Lower leg skin (tissue), 3 donors: ENCODE measurements at regions not wholly inside any gene's neighbourhood (a gene's known extent, or its start where the extent isn't known, plus 50 kb on each side); places are given as distances from the start of the nearest gene placed in this dataset.
"Not testable (repeated sequence)": the region's sequence is repeated elsewhere in the genome, so short reads cannot be mapped to it uniquely, and the experiment has no call there.

Source experiments
- DNase-seq, 2 donors: peaks; one replicate each; pipeline ENCODE4 v3.0.0-alpha.2; 2019; ENCODE audit warnings: low spot score in 2 of 2
- H3K4me3 ChIP-seq: fragments of 200-600 bp; sonication (generic); 2 replicates; pipeline ENCODE4 v1.5.1; 2017; ENCODE audit warnings: mild to moderate bottlenecking, low read depth; ENCODE audit not compliant: poor library complexity, severe bottlenecking
- WGBS, 2 donors: methylation state at CpG; one replicate each; pipeline ENCODE4 v1.1.5; 2018; 5-methylcytosine and 5-hydroxymethylcytosine counted together
- intact Hi-C: fragments of 100-400 bp; cut with DNase I; formaldehyde crosslinking; loops from one replicate; pipeline ENCODE4 v1.15.0; 2023; ENCODE audit warnings: low total_unique reads

- DNase-seq, intact Hi-C loops, H3K4me3 ChIP-seq: not testable (repeated sequence)
- 89 to 92% methylated on average over 23 to 24 of the region's 28 CpGs for WGBS, 2 donors
These were observed 89.4 kb downstream of the DDX11 start for GRCh38 chr12:31162896-31163560.

- 80 to 86% methylated on average over 1 of the region's 1 CpG for WGBS, 2 donors
- not testable (repeated sequence) for H3K4me3 ChIP-seq, DNase-seq
These were observed 100.6 kb downstream of the DDX11 start for GRCh38 chr12:31174293-31174692.

GRCh38 chr12:31177514-31177913, 103.9 kb downstream of the DDX11 start:
- DNase-seq, H3K4me3 ChIP-seq, intact Hi-C loops: not testable (repeated sequence)
- 82 to 93% methylated on average over 2 to 4 of the region's 4 CpGs for WGBS, 2 donors

More at GRCh38 chr12:31174293-31174692, 100.6 kb downstream of the DDX11 start:
- intact Hi-C loops, result not testable (repeated sequence)

- DNase-seq, H3K4me3 ChIP-seq, intact Hi-C loops: not testable (repeated sequence)
- WGBS, 2 donors, result 78 to 82% methylated on average over 4 of the region's 4 CpGs
These were observed 105.2 kb downstream of the DDX11 start for GRCh38 chr12:31178875-31179274.

GRCh38 chr12:31179627-31180237, 106.1 kb downstream of the DDX11 start:
- DNase-seq, H3K4me3 ChIP-seq, intact Hi-C loops: not testable (repeated sequence)
- 39 to 81% methylated on average over 2 of the region's 2 CpGs for WGBS, 2 donors

- H3K4me3 ChIP-seq, DNase-seq, intact Hi-C loops: not testable (repeated sequence)
These were observed 108.9 kb downstream of the DDX11 start for GRCh38 chr12:31182571-31182970.

GRCh38 chr12:31183107-31183506, 109.4 kb downstream of the DDX11 start:
- DNase-seq, H3K4me3 ChIP-seq, intact Hi-C loops: not testable (repeated sequence)
- WGBS, 2 donors, result 58 to 67% methylated on average over 1 of the region's 1 CpG

GRCh38 chr12:31183899-31184298, 110.2 kb downstream of the DDX11 start:
- WGBS, 2 donors, result 82 to 94% methylated on average over 1 of the region's 1 CpG
- DNase-seq, H3K4me3 ChIP-seq, intact Hi-C loops: not testable (repeated sequence)

GRCh38 chr12:31184667-31185066, 111.0 kb downstream of the DDX11 start:
- peak in 1 of 2 donors; percentile 58 for DNase-seq
- WGBS, 2 donors, result 95% methylated on average over 20 of the region's 20 CpGs
- intact Hi-C loops, H3K4me3 ChIP-seq: not testable (repeated sequence)

- intact Hi-C loops, DNase-seq, H3K4me3 ChIP-seq: not testable (repeated sequence)
These were observed 119.0 kb downstream of the DDX11 start for GRCh38 chr12:31192689-31193088.

- DNase-seq, H3K4me3 ChIP-seq, intact Hi-C loops: not testable (repeated sequence)
- 38 to 42% methylated on average over 1 of the region's 1 CpG for WGBS, 2 donors
These were observed 122.0 kb downstream of the DDX11 start for GRCh38 chr12:31195620-31196019.

- 61 to 70% methylated on average over 4 of the region's 4 CpGs for WGBS, 2 donors
- H3K4me3 ChIP-seq, DNase-seq, intact Hi-C loops: not testable (repeated sequence)
These were observed 125.8 kb downstream of the DDX11 start for GRCh38 chr12:31199476-31199875.
